Stimulated activated CD4-positive, alpha-beta T cell treated with anti-CD3 and anti-CD28 coated beads, Interleukin-1b, Interleukin-23, amount 100 ng/mL, for 4 hours (primary cell): ENCODE measurements at regions not wholly inside any gene's neighbourhood (a gene's known extent, or its start where the extent isn't known, plus 50 kb on each side); places are given as distances from the start of the nearest gene placed in this dataset.
"Not testable (repeated sequence)": the region's sequence is repeated elsewhere in the genome, so short reads cannot be mapped to it uniquely, and the experiment has no call there.

Experiments
- DNase-seq, 2 donors: peaks; one replicate each; pipeline ENCODE4 v3.0.0-alpha.2; 2020; ENCODE audit warnings: low read depth in 2 of 2

- not testable (repeated sequence) for DNase-seq
These were observed 111.9 kb downstream of the LSMEM1 start for GRCh38 chr7:112592565-112593263.

- DNase-seq = no peak
These were observed 113.6 kb downstream of the LSMEM1 start for GRCh38 chr7:112594397-112594796.

GRCh38 chr7:112596260-112596659, 115.5 kb downstream of the LSMEM1 start:
- DNase-seq = no peak

- no peak for DNase-seq
These were observed 116.2 kb downstream of the LSMEM1 start for GRCh38 chr7:112596981-112597380.

- no peak for DNase-seq
These were observed 122.9 kb downstream of the LSMEM1 start for GRCh38 chr7:112603673-112604072.

- DNase-seq = no peak
These were observed 129.8 kb downstream of the LSMEM1 start for GRCh38 chr7:112610636-112611035.

GRCh38 chr7:112615701-112616100, 134.9 kb downstream of the LSMEM1 start:
- no peak for DNase-seq

GRCh38 chr7:112616295-112616694, 135.5 kb downstream of the LSMEM1 start:
- DNase-seq = no peak

- DNase-seq = no peak
These were observed 138.6 kb downstream of the LSMEM1 start for GRCh38 chr7:112619343-112619742.

- DNase-seq = no peak
These were observed 141.4 kb downstream of the LSMEM1 start for GRCh38 chr7:112622159-112622715.

GRCh38 chr7:112624416-112624815, 143.6 kb downstream of the LSMEM1 start:
- DNase-seq = no peak

GRCh38 chr7:112630565-112630964, 149.8 kb downstream of the LSMEM1 start:
- no peak for DNase-seq

GRCh38 chr7:112634107-112634506, 153.3 kb downstream of the LSMEM1 start:
- no peak for DNase-seq

- no peak for DNase-seq
These were observed 154.5 kb downstream of the TMEM168 start for GRCh38 chr7:112635742-112636141.

- DNase-seq = no peak
These were observed 151.4 kb downstream of the TMEM168 start for GRCh38 chr7:112638675-112639400.

GRCh38 chr7:112640685-112641084, 149.5 kb downstream of the TMEM168 start:
- DNase-seq = no peak

- no peak for DNase-seq
These were observed 143.4 kb downstream of the TMEM168 start for GRCh38 chr7:112646783-112647182.

- no peak for DNase-seq
These were observed 141.4 kb downstream of the TMEM168 start for GRCh38 chr7:112648781-112649180.

- no peak for DNase-seq
These were observed 140.6 kb downstream of the TMEM168 start for GRCh38 chr7:112649560-112649959.

- no peak for DNase-seq
These were observed 135.6 kb downstream of the TMEM168 start for GRCh38 chr7:112654322-112655216.

- no peak for DNase-seq
These were observed 124.5 kb downstream of the TMEM168 start for GRCh38 chr7:112665709-112666108.

- DNase-seq = no peak
These were observed 121.6 kb downstream of the TMEM168 start for GRCh38 chr7:112668561-112668960.
